SU-DHL-6 (cell line): ENCODE measurements at regions not wholly inside any gene's neighbourhood (a gene's known extent, or its start where the extent isn't known, plus 50 kb on each side); places are given as distances from the start of the nearest gene placed in this dataset.

Experiments
- H2AFZ ChIP-seq: fragments of 200-600 bp; sonication (generic); 2 replicates; pipeline ENCODE4 v1.6.1; 2014; ENCODE audit warnings: low read depth, mild to moderate bottlenecking, moderate library complexity, mixed read lengths, antibody characterized with exemption, low read length; ENCODE audit not compliant: severe bottlenecking
- H3F3A ChIP-seq: fragments of 200-600 bp; shearing (Covaris generic); 2 replicates; pipeline ENCODE4 v1.6.0; 2016; ENCODE audit warnings: antibody characterized with exemption, mild to moderate bottlenecking; ENCODE audit not compliant: insufficient read depth
- H3K27ac ChIP-seq: fragments of 200-600 bp; sonication (generic); 2 replicates; pipeline ENCODE4 v1.5.1; 2016; ENCODE audit warnings: low read depth, mild to moderate bottlenecking, low read length, moderate library complexity, mixed read lengths
- H3K27me3 ChIP-seq: fragments of 200-600 bp; sonication (generic), shearing (Covaris generic); 2 replicates; pipeline ENCODE4 v1.6.0; 2014; ENCODE audit warnings: mild to moderate bottlenecking, low read length
- H3K36me3 ChIP-seq: fragments of 200-600 bp; sonication (generic); 2 replicates; pipeline ENCODE4 v1.6.1; 2014; ENCODE audit warnings: mild to moderate bottlenecking, low read length, mixed read lengths
- H3K4me2 ChIP-seq: fragments of 300-600, 200-600 bp; shearing (Covaris generic), sonication (generic); 2 replicates; pipeline ENCODE4 v1.6.0; 2014; ENCODE audit warnings: low read length, low read depth, mild to moderate bottlenecking; ENCODE audit not compliant: poor library complexity, severe bottlenecking
- H3K4me3 ChIP-seq: fragments of 200-600 bp; sonication (generic); 2 replicates; pipeline ENCODE4 v1.5.1; 2014; ENCODE audit warnings: antibody characterized with exemption, low read length, mild to moderate bottlenecking, mixed read lengths; ENCODE audit not compliant: insufficient read depth, poor library complexity, severe bottlenecking
- H3K79me2 ChIP-seq: fragments of 200-600 bp; sonication (generic); 2 replicates; pipeline ENCODE4 v1.6.1; 2014; ENCODE audit warnings: mild to moderate bottlenecking, low read length, moderate library complexity; ENCODE audit not compliant: insufficient read depth
- H3K9ac ChIP-seq: fragments of 200-600 bp; sonication (generic); 2 replicates; pipeline ENCODE4 v1.7.0; 2014; ENCODE audit warnings: mild to moderate bottlenecking, low read length
- H3K9me2 ChIP-seq: fragments of 200-600 bp; sonication (generic); replicated peaks from 2 replicates; pipeline ENCODE4 v1.6.1; 2014; ENCODE audit warnings: low read length; ENCODE audit not compliant: insufficient read depth
- H3K9me3 ChIP-seq: fragments of 200-600 bp; sonication (generic); 2 replicates; pipeline ENCODE4 v1.6.1; 2014; ENCODE audit warnings: low read length, mixed read lengths; ENCODE audit not compliant: insufficient read depth
- H4K20me1 ChIP-seq: fragments of 200-600 bp; sonication (generic); 2 replicates; pipeline ENCODE4 v1.6.1; 2014; ENCODE audit warnings: low read depth, mild to moderate bottlenecking, antibody characterized with exemption, low read length, moderate library complexity, mixed read lengths
- EZH2phosphoT487 ChIP-seq: fragments of 200-600 bp; sonication (generic), shearing (Covaris generic); conservative IDR thresholded peaks from 2 replicates; pipeline ENCODE4 v1.6.1; 2018; ENCODE audit warnings: mild to moderate bottlenecking, antibody characterized with exemption, low read length, moderate library complexity, mixed read lengths
- TF ChIP-seq, protein P1 (sequence below): fragments of 200-600 bp; sonication (generic); IDR thresholded peaks from one replicate; pipeline ENCODE4 v1.5.1; 2017; ENCODE audit warnings: antibody characterized with exemption, mild to moderate bottlenecking, low read length, moderate library complexity; ENCODE audit not compliant: insufficient read depth, poor library complexity, severe bottlenecking

- Histone ChIP-seq H3K79me2 (no peaks in the 10 kb centered on the region), H3K9me2 (no peaks in the 10 kb centered on the region), H3K9me3 (no peaks in the 10 kb centered on the region), H4K20me1 (no peaks in the 10 kb centered on the region), H2AFZ (no peak overlapping the region), H3K9ac (no peak overlapping the region), H3F3A (no peaks in the 10 kb centered on the region), H3K27ac (no peak overlapping the region), H3K27me3 (no peaks in the 10 kb centered on the region), H3K4me2 (no peak overlapping the region), H3K36me3 (no peaks in the 10 kb centered on the region), H3K4me3 (no peak overlapping the region)
- no peak for TF ChIP-seq EZH2phosphoT487
- TF ChIP-seq, protein P1, sequence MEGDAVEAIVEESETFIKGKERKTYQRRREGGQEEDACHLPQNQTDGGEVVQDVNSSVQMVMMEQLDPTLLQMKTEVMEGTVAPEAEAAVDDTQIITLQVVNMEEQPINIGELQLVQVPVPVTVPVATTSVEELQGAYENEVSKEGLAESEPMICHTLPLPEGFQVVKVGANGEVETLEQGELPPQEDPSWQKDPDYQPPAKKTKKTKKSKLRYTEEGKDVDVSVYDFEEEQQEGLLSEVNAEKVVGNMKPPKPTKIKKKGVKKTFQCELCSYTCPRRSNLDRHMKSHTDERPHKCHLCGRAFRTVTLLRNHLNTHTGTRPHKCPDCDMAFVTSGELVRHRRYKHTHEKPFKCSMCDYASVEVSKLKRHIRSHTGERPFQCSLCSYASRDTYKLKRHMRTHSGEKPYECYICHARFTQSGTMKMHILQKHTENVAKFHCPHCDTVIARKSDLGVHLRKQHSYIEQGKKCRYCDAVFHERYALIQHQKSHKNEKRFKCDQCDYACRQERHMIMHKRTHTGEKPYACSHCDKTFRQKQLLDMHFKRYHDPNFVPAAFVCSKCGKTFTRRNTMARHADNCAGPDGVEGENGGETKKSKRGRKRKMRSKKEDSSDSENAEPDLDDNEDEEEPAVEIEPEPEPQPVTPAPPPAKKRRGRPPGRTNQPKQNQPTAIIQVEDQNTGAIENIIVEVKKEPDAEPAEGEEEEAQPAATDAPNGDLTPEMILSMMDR = no peak
Measured at GRCh38 chr3:154559623-154560022, 129.6 kb upstream of the GPR149 start.

DNA sequence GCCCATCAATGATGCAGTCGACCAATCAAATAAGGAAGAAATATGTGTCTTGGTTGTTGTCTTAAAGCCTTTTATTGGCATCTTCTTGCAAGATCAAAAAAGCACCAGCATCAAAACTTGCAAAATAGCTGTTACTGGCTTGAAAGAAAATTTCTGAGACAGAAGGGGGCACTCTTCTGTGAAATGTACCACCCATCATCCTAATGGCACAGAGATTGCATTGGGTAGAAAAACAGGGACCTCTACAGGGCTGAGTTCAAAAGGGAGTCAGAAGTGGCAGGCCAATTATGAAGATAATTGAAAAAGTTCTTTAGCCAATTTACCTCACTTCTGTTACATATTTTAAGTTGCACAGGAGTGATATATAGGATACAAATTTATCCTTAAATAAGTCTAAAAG, 122.3 kb upstream of the GPR149 start:
- Histone ChIP-seq H3K4me3 (no peak overlapping the region), H3K27ac (no peak overlapping the region), H3K36me3 (no peaks in the 10 kb centered on the region), H3K4me2 (no peak overlapping the region), H2AFZ (no peak overlapping the region), H3K27me3 (no peaks in the 10 kb centered on the region), H3K9ac (no peak overlapping the region), H3K79me2 (no peaks in the 10 kb centered on the region), H3K9me2 (no peaks in the 10 kb centered on the region), H4K20me1 (no peaks in the 10 kb centered on the region; the same call in 1 of the 2 replicates), H3K9me3 (no peaks in the 10 kb centered on the region), H3F3A (no peaks in the 10 kb centered on the region)
- TF ChIP-seq, protein P1 = no peak
- no peak for TF ChIP-seq EZH2phosphoT487

DNA sequence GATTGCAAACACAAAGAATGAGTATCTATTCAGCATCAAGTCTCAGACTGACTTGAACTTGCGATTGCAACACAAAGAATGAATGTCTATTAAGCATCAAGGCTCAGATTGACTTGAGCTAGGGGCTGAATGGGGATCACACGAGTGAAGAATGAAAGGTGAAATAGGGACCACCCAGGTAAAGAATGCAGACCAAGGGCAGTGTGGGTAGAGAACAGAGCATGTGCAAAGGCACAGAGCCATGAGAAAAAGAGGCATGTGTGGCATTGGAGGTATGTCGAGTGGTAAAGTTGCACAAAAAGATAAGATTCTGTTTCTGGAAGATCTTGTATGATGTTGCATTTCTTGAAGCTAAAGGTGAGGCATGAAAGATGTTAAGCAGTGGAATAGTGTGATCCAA, 119.4 kb upstream of the GPR149 start:
- Histone ChIP-seq H3K9me3 (no peaks in the 10 kb centered on the region), H3K9ac (no peak overlapping the region), H3K9me2 (no peaks in the 10 kb centered on the region), H3K4me2 (no peak overlapping the region), H3K79me2 (no peaks in the 10 kb centered on the region), H3K27me3 (no peaks in the 10 kb centered on the region), H2AFZ (no peak overlapping the region), H3K36me3 (no peaks in the 10 kb centered on the region), H4K20me1 (no peaks in the 10 kb centered on the region; the same call in 1 of the 2 replicates), H3K4me3 (no peak overlapping the region), H3K27ac (no peak overlapping the region), H3F3A (no peaks in the 10 kb centered on the region)
- no peak for TF ChIP-seq EZH2phosphoT487
- TF ChIP-seq, protein P1 = no peak

DNA sequence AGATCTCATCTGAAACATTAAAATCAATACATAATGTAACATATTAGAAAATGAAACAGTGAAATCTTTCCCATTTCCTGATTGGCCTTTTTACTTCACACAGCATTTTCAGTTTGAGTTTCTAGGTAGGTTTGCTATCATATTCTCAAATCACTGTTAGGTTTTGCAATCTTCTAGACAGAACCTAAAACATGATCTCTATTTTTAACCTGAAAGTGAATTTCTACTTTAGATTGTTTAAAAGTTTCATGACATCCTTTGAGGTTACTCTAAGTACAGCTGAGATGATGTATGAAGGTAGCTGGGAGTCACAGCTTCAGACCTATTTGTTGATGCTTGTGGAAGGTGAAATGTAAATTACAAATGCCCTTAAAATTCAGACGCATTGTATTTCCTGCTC, 118.4 kb upstream of the GPR149 start:
- Histone ChIP-seq H3K4me3 (no peak overlapping the region), H2AFZ (no peak overlapping the region), H3K36me3 (no peaks in the 10 kb centered on the region), H3K4me2 (no peak overlapping the region), H3K9ac (no peak overlapping the region), H3K79me2 (no peaks in the 10 kb centered on the region), H4K20me1 (no peaks in the 10 kb centered on the region; the same call in 1 of the 2 replicates), H3K9me2 (no peaks in the 10 kb centered on the region), H3F3A (no peaks in the 10 kb centered on the region), H3K27ac (no peak overlapping the region), H3K9me3 (no peaks in the 10 kb centered on the region), H3K27me3 (no peaks in the 10 kb centered on the region)
- TF ChIP-seq EZH2phosphoT487 = no peak
- TF ChIP-seq, protein P1 = no peak
